MCF 10A (cell line): ENCODE measurements at regions not wholly inside any gene's neighbourhood (a gene's known extent, or its start where the extent isn't known, plus 50 kb on each side); places are given as distances from the start of the nearest gene placed in this dataset.
"Not testable (repeated sequence)": the region's sequence is repeated elsewhere in the genome, so short reads cannot be mapped to it uniquely, and the experiment has no call there.

Experiments
- BruUV-seq: library from RNA; stranded (reverse); fragments of 400-500 nt; replicated peaks from 2 replicates; lab custom pipeline; 2021; lab: Mats Ljungman, UMichigan
- CTCF ChIA-PET: fragments of 300-600 bp; sonication (Branson Sonifier 250); formaldehyde crosslinking; extraction: SDS; loops from one replicate; lab custom pipeline; 2021; ENCODE audit warnings: antibody characterized with exemption, inconsistent platforms; lab: Yijun Ruan, JAX
- POLR2A ChIA-PET: fragments of 300-600, 350-650 bp; sonication (Branson Sonifier 250); formaldehyde crosslinking; extraction: SDS; loops from one replicate; lab custom pipeline; 2020; ENCODE audit warnings: antibody characterized with exemption, inconsistent platforms; lab: Yijun Ruan, JAX
- DNase-seq: peaks from one replicate; pipeline ENCODE4 v3.0.0-alpha.2; 2018; ENCODE audit not compliant: unreplicated experiment
- H3K27ac Mint-ChIP-seq: one replicate; pipeline ENCODE4 v1.8.0; 2022; ENCODE audit warnings: mild to moderate bottlenecking, low read depth, mixed read lengths; ENCODE audit not compliant: unreplicated experiment
- H3K27me3 Mint-ChIP-seq: one replicate; pipeline ENCODE4 v1.8.0; 2022; ENCODE audit warnings: mixed read lengths; ENCODE audit not compliant: insufficient read depth, unreplicated experiment
- H3K36me3 Mint-ChIP-seq: one replicate; pipeline ENCODE4 v1.8.0; 2022; ENCODE audit warnings: mild to moderate bottlenecking, moderate library complexity, mixed read lengths; ENCODE audit not compliant: insufficient read depth, unreplicated experiment
- H3K4me1 Mint-ChIP-seq: one replicate; pipeline ENCODE4 v1.8.0; 2022; ENCODE audit warnings: mixed read lengths; ENCODE audit not compliant: insufficient read depth, unreplicated experiment
- H3K4me3 Mint-ChIP-seq: one replicate; pipeline ENCODE4 v1.8.0; 2022; ENCODE audit warnings: mild to moderate bottlenecking, moderate library complexity, mixed read lengths; ENCODE audit not compliant: unreplicated experiment
- H3K9me3 Mint-ChIP-seq: one replicate; pipeline ENCODE4 v1.8.0; 2022; ENCODE audit warnings: mixed read lengths; ENCODE audit not compliant: unreplicated experiment
- intact Hi-C: fragments of 100-400 bp; cut with micrococcal nuclease; formaldehyde crosslinking; loops from 2 replicates; pipeline ENCODE4 v1.14.1; 2022
- TF ChIP-seq, protein P1 (sequence below): fragments of 200-600 bp; IDR thresholded peaks from one replicate; pipeline ENCODE4 v1.8.0; 2022; ENCODE audit warnings: antibody characterized with exemption, mild to moderate bottlenecking; ENCODE audit not compliant: unreplicated experiment

GRCh38 chrX:83416273-83416672 is 91.8 kb upstream of the POU3F4 start:
- POLR2A ChIA-PET: no interaction called here
- Mint-ChIP-seq H3K9me3 (peaks cover 8% of the 10 kb centered on the region), H3K27me3 (no peaks in the 10 kb centered on the region), H3K36me3 (no peaks in the 10 kb centered on the region), H3K4me1 (no peaks in the 10 kb centered on the region), H3K27ac (no peak overlapping the region), H3K4me3 (no peak overlapping the region)
- no TSS peak for BruUV-seq
- DNase-seq: peak; percentile 51
- CTCF ChIA-PET: interaction anchor here (0.6 to 2.9 kb wide), 5 partner anchors 9 to 1212 kb away, joined by 3 to 10 read pairs (median 4); no protein-coding TSS in a partner anchor
- TF ChIP-seq, protein P1, sequence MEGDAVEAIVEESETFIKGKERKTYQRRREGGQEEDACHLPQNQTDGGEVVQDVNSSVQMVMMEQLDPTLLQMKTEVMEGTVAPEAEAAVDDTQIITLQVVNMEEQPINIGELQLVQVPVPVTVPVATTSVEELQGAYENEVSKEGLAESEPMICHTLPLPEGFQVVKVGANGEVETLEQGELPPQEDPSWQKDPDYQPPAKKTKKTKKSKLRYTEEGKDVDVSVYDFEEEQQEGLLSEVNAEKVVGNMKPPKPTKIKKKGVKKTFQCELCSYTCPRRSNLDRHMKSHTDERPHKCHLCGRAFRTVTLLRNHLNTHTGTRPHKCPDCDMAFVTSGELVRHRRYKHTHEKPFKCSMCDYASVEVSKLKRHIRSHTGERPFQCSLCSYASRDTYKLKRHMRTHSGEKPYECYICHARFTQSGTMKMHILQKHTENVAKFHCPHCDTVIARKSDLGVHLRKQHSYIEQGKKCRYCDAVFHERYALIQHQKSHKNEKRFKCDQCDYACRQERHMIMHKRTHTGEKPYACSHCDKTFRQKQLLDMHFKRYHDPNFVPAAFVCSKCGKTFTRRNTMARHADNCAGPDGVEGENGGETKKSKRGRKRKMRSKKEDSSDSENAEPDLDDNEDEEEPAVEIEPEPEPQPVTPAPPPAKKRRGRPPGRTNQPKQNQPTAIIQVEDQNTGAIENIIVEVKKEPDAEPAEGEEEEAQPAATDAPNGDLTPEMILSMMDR: peak; percentile 52
- intact Hi-C loops: loop anchor here (1.0 to 2.0 kb wide), 5 partner anchors 407 to 1458 kb away; no protein-coding TSS in a partner anchor

DNA sequence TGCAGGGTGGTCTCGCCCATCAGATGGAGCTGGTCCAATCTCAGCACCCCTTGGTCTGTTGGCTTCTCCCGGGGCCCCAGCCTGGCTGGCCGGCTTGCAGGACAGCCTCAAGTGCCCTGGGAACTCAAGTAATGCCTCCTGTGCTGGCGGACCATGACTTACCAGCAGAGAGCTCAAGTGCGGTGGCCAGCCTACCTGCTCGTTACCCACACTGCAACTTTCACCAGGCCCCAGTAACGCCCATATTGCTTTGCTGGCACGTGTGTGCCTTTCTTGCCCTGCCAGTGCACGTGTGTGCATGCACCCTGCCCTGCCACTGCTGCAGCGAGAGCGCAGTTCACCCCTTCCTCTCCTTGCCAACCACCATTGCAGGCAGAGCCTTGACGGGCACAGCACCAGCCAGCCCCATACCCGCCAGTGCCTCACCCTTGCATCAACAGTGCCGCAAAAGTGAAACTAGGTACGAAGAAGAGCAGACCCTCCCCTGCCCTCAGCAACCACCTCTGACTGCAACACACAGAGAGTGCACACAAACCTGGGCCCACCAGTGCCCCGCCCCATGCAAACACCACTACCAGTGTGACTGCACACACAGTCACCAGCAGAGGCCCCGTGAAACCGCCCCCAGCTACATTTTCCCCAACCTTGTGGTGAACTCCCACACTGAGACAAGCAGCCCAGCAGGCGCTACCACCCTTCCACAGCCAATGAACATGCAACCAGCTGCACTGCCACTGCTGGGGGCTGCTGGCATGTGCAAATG is 88.9 kb upstream of the POU3F4 start:
- peaks cover 8% of the 10 kb centered on the region for H3K9me3 Mint-ChIP-seq
- H3K27ac Mint-ChIP-seq: no peak overlapping the region
- ChIA-PET POLR2A (no interaction called here), CTCF (interaction anchor here (0.6 to 1.5 kb wide), 2 partner anchors 181 to 481 kb away, joined by 3 to 5 read pairs; no protein-coding TSS in a partner anchor)
- no peaks in the 10 kb centered on the region for H3K4me1 Mint-ChIP-seq
- no peak for DNase-seq
- TF ChIP-seq, protein P1: no peak
- H3K36me3 Mint-ChIP-seq: no peaks in the 10 kb centered on the region
- intact Hi-C loops: no loop called here
- no peaks in the 10 kb centered on the region for H3K27me3 Mint-ChIP-seq
- no peak overlapping the region for H3K4me3 Mint-ChIP-seq
- BruUV-seq: no TSS peak

DNA sequence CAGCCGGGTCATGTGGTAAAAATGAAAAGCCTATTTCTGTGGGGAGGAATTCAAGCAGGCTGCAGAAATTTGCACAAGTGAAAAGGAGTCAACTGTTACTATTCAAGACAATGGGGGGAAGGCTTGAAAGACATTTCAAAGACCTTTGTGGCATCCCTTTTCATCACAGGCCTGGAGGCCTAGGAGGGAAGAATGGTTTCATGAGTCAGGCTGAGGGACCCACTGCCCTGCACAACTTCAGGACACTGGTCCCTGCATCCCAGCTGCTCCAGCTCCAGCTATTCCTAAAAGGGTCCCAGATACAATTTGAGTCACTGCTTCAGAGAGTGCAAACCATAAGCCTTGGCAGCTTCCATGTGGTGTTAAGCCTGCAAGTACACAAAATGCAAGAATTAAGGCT is 85.3 kb upstream of the POU3F4 start:
- H3K36me3 Mint-ChIP-seq: no peaks in the 10 kb centered on the region
- POLR2A ChIA-PET: interaction anchor here (0.6 kb wide), 1 partner anchor 1241 kb away, joined by 3 read pairs; no protein-coding TSS in a partner anchor
- DNase-seq: no peak
- H3K27me3 Mint-ChIP-seq: no peaks in the 10 kb centered on the region
- H3K27ac Mint-ChIP-seq: no peak overlapping the region
- TF ChIP-seq, protein P1: no peak
- CTCF ChIA-PET: no interaction called here
- H3K9me3 Mint-ChIP-seq: peaks cover 8% of the 10 kb centered on the region
- no TSS peak for BruUV-seq
- intact Hi-C loops: no loop called here
- no peak overlapping the region for H3K4me3 Mint-ChIP-seq
- H3K4me1 Mint-ChIP-seq: no peaks in the 10 kb centered on the region

DNA sequence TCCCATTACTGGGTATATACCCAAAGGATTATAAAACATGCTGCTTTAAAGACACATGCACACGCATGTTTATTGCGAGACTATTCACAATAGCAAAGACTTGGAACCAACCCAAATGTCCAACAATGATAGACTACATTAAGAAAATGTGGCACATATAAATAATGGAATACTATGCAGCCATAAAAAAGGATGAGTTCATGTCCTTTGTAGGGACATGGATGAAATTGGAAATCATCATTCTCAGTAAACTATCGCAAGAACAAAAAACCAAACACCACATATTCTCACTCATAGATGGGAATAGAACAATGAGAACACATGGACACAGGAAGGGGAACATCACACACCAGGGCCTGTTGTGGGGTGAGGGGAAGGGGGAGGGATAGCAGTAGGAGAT is 65.5 kb upstream of the POU3F4 start:
- POLR2A ChIA-PET, BruUV-seq, DNase-seq, H3K4me3 Mint-ChIP-seq, H3K27ac Mint-ChIP-seq, H3K4me1 Mint-ChIP-seq, H3K27me3 Mint-ChIP-seq, H3K36me3 Mint-ChIP-seq, intact Hi-C loops: not testable (repeated sequence)
- peaks cover 15% of the 10 kb centered on the region for H3K9me3 Mint-ChIP-seq
- CTCF ChIA-PET: interaction anchor here (1.0 kb wide), 1 partner anchor 29 kb away, joined by 4 read pairs; no protein-coding TSS in a partner anchor
